ENCODE measurements at regions not wholly inside any gene's neighbourhood (a gene's known extent, or its start where the extent isn't known, plus 50 kb on each side); places are given as distances from the start of the nearest gene placed in this dataset.

- H3K27me3 ChIP-seq (ENCODE audit: low read depth): no peaks in the 10 kb centered on the region
- no peaks in the 10 kb centered on the region for H3K36me3 ChIP-seq
- no peak overlapping the region for H3K4me3 ChIP-seq
- TF ChIP-seq CTCF (IDR thresholded peaks at IDR 0.05): no peak
- intact Hi-C loops (cut with DNase I): no loop called here
- no peaks in the 10 kb centered on the region for H3K9me3 ChIP-seq
- no peaks in the 10 kb centered on the region for H3K4me1 ChIP-seq
- no peak overlapping the region for H3K27ac ChIP-seq
- ATAC-seq (no peak), DNase-seq (no peak)
Measured at GRCh38 chr1:82401116-82401515, 600.4 kb downstream of the ADGRL2 start.

GRCh38 chr1:82400521-82400920, 599.8 kb downstream of the ADGRL2 start:
- TF ChIP-seq CTCF (IDR thresholded peaks at IDR 0.05): no peak
- Histone ChIP-seq H3K27ac (no peak overlapping the region), H3K9me3 (no peaks in the 10 kb centered on the region), H3K4me1 (no peaks in the 10 kb centered on the region), H3K4me3 (no peak overlapping the region), H3K36me3 (no peaks in the 10 kb centered on the region), H3K27me3 (ENCODE audit: low read depth) (no peaks in the 10 kb centered on the region)
- no peak for ATAC-seq
- DNase-seq: no peak
- intact Hi-C loops (cut with DNase I): no loop called here

- H3K27me3 ChIP-seq (ENCODE audit: low read depth): no peaks in the 10 kb centered on the region
- no peak for TF ChIP-seq CTCF (IDR thresholded peaks at IDR 0.05)
- H3K4me1 ChIP-seq: no peaks in the 10 kb centered on the region
- H3K27ac ChIP-seq: no peak overlapping the region
- no peaks in the 10 kb centered on the region for H3K9me3 ChIP-seq
- ATAC-seq (no peak), DNase-seq (no peak)
- no peak overlapping the region for H3K4me3 ChIP-seq
- no peaks in the 10 kb centered on the region for H3K36me3 ChIP-seq
- intact Hi-C loops (cut with DNase I): no loop called here
Measured at GRCh38 chr1:82399093-82399492, 598.4 kb downstream of the ADGRL2 start.

- Histone ChIP-seq H3K27ac (no peak overlapping the region), H3K4me1 (no peaks in the 10 kb centered on the region), H3K4me3 (no peak overlapping the region), H3K27me3 (ENCODE audit: low read depth) (no peaks in the 10 kb centered on the region), H3K9me3 (no peaks in the 10 kb centered on the region), H3K36me3 (no peaks in the 10 kb centered on the region)
- DNase-seq (no peak), ATAC-seq (no peak)
- no peak for TF ChIP-seq CTCF (IDR thresholded peaks at IDR 0.05)
- intact Hi-C loops (cut with DNase I): no loop called here
Measured at GRCh38 chr1:82398357-82398756, 597.6 kb downstream of the ADGRL2 start.

- no peaks in the 10 kb centered on the region for H3K4me1 ChIP-seq
- ATAC-seq (no peak), DNase-seq (no peak)
- intact Hi-C loops (cut with DNase I): no loop called here
- TF ChIP-seq CTCF (IDR thresholded peaks at IDR 0.05): no peak
- no peak overlapping the region for H3K4me3 ChIP-seq
- H3K36me3 ChIP-seq: no peaks in the 10 kb centered on the region
- no peaks in the 10 kb centered on the region for H3K9me3 ChIP-seq
- no peaks in the 10 kb centered on the region for H3K27me3 ChIP-seq (ENCODE audit: low read depth)
- no peak overlapping the region for H3K27ac ChIP-seq
Measured at GRCh38 chr1:82395440-82395839, 594.7 kb downstream of the ADGRL2 start.

- no peak for DNase-seq
- H3K27me3 ChIP-seq (ENCODE audit: low read depth): no peaks in the 10 kb centered on the region
- TF ChIP-seq CTCF (IDR thresholded peaks at IDR 0.05): no peak
- H3K4me3 ChIP-seq: no peak overlapping the region
- intact Hi-C loops (cut with DNase I): no loop called here
- no peaks in the 10 kb centered on the region for H3K9me3 ChIP-seq
- H3K27ac ChIP-seq: no peak overlapping the region
- H3K4me1 ChIP-seq: no peaks in the 10 kb centered on the region
- no peaks in the 10 kb centered on the region for H3K36me3 ChIP-seq
- ATAC-seq: no peak
Measured at GRCh38 chr1:82392946-82393345, 592.2 kb downstream of the ADGRL2 start.
